ENCODE measurements at regions not wholly inside any gene's neighbourhood (a gene's known extent, or its start where the extent isn't known, plus 50 kb on each side); places are given as distances from the start of the nearest gene placed in this dataset.

DNA sequence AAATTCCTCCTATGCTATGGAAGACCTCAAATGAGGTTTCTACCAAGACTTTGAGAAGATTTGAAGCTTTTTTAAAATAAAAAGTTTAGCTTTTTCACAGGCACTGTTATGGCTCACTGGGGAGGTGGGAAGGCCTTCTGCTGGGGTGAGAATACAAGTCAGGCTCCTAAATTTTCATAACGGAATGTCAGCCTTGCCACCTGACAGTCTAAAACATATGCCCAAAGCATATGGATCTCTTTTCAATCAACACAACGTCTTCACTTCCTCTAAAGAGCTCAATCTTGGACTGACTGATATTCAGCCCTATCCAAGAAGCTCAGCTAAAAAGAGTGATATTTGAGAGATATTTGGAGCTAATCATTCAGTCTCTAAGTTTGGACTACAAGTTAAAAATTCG, 57.1 kb upstream of the LIN7C start:
- TF ChIP-seq, protein P1, sequence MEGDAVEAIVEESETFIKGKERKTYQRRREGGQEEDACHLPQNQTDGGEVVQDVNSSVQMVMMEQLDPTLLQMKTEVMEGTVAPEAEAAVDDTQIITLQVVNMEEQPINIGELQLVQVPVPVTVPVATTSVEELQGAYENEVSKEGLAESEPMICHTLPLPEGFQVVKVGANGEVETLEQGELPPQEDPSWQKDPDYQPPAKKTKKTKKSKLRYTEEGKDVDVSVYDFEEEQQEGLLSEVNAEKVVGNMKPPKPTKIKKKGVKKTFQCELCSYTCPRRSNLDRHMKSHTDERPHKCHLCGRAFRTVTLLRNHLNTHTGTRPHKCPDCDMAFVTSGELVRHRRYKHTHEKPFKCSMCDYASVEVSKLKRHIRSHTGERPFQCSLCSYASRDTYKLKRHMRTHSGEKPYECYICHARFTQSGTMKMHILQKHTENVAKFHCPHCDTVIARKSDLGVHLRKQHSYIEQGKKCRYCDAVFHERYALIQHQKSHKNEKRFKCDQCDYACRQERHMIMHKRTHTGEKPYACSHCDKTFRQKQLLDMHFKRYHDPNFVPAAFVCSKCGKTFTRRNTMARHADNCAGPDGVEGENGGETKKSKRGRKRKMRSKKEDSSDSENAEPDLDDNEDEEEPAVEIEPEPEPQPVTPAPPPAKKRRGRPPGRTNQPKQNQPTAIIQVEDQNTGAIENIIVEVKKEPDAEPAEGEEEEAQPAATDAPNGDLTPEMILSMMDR (IDR thresholded peaks at IDR 0.05; ENCODE audit: extremely low read depth in 1 of 2, insufficient read depth in 1 of 2, low read depth in 1 of 2, low read length in 2 of 2), result no peak
- TF ChIP-seq FOS (IDR thresholded peaks at IDR 0.05; ENCODE audit: borderline replicate concordance, insufficient read depth, low read length) (no peak), EZH2 (IDR thresholded peaks at IDR 0.05; ENCODE audit: borderline replicate concordance, low read depth, low read length, severe bottlenecking) (no peak), POLR2AphosphoS5 (IDR thresholded peaks at IDR 0.05; ENCODE audit: insufficient read depth, low read depth, low read length) (no peak), POLR2A (IDR thresholded peaks at IDR 0.05; ENCODE audit: low read depth, low read length) (no peak), JUN (IDR thresholded peaks at IDR 0.05; ENCODE audit: borderline replicate concordance, insufficient read depth, insufficient read length, low read depth) (no peak), GATA2 (IDR thresholded peaks at IDR 0.05; ENCODE audit: insufficient read depth, insufficient read length, low read depth, low read length) (no peak), MYC (IDR thresholded peaks at IDR 0.05; ENCODE audit: low read depth, low read length) (no peak)

Measured in endothelial cell of umbilical vein (primary cell).